Thyroid gland (tissue), 4 donors: ENCODE measurements at regions not wholly inside any gene's neighbourhood (a gene's known extent, or its start where the extent isn't known, plus 50 kb on each side); places are given as distances from the start of the nearest gene placed in this dataset.
"Not testable (repeated sequence)": the region's sequence is repeated elsewhere in the genome, so short reads cannot be mapped to it uniquely, and the experiment has no call there.

Source experiments
- DNase-seq, 2 donors: peaks; one replicate each; pipeline ENCODE4 v3.0.0-alpha.2; 2019
- H3K27ac ChIP-seq, 3 donors: fragments of 200-600 bp; sonication (generic); 1 replicate in 2 of 3; 2 replicates in 1 of 3; pipeline ENCODE4 v1.5.1; 2016 to 2019; ENCODE audit warnings: mild to moderate bottlenecking in 1 of 3, moderate library complexity in 1 of 3
- H3K27me3 ChIP-seq: fragments of 200-600 bp; sonication (generic); one replicate; pipeline ENCODE4 v1.5.1; 2019
- H3K36me3 ChIP-seq, 2 donors: fragments of 200-600 bp; sonication (generic); one replicate each; pipeline ENCODE4 v1.5.1; 2016 to 2019
- H3K4me1 ChIP-seq, 2 donors: fragments of 200-600 bp; sonication (generic); one replicate each; pipeline ENCODE4 v1.5.1; 2017 to 2019
- H3K4me3 ChIP-seq, 3 donors: fragments of 200-600 bp; sonication (generic); replicated peaks in 1 of 3; 1 replicate in 2 of 3; 2 replicates in 1 of 3; pipeline ENCODE4 v1.5.1; 2016; ENCODE audit warnings: mild to moderate bottlenecking in 1 of 3
- H3K9me3 ChIP-seq: fragments of 200-600 bp; sonication (generic); one replicate; pipeline ENCODE4 v1.5.1; 2017
- CTCF ChIP-seq, 6 experiments: fragments of 200-600 bp in 3 of 6; fragments of 450-650 bp in 3 of 6; sonication (generic) in 3 of 6; IDR thresholded peaks; one replicate each; pipeline ENCODE4 v1.5.1; 2016 to 2019; ENCODE audit warnings: antibody characterized with exemption in 6 of 6, mild to moderate bottlenecking in 2 of 6, inconsistent platforms in 1 of 6, moderate library complexity in 1 of 6
- POLR2A ChIP-seq, 2 donors: fragments of 450-650 bp; IDR thresholded peaks; one replicate each; pipeline ENCODE4 v1.6.1; 2017; ENCODE audit warnings: antibody characterized with exemption in 2 of 2, mild to moderate bottlenecking in 2 of 2, moderate library complexity in 1 of 2
- WGBS, 2 donors: methylation state at CpG; one replicate each; pipeline ENCODE4 v1.1.5; 2017; 5-methylcytosine and 5-hydroxymethylcytosine counted together
- intact Hi-C: fragments of 100-400 bp; cut with DNase I; formaldehyde crosslinking; loops from one replicate; pipeline ENCODE4 v1.15.1; 2023

DNA sequence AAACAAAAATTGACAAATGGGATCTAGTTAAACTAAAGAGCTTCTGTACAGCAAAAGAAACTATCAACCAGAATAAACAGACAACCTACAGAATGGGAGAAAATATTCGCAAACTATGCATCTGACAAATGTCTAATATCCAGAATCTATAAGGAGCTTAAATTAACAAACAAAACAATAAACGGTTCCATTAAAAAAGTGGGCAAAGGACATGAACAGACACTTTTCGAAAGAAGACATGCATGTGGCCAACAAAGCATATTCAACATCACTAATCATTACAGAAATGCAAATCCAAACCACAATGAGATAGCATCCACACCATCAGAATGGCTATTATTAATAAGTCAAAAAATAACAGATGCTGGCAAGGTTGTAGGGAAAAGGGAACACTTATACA is 50.5 kb upstream of the MED13L start:
- H3K9me3 ChIP-seq, H3K4me3 ChIP-seq, intact Hi-C loops, H3K4me1 ChIP-seq, H3K27ac ChIP-seq, DNase-seq, H3K27me3 ChIP-seq, H3K36me3 ChIP-seq: not testable (repeated sequence)
- WGBS, 2 donors = 92 to 95% methylated on average over 3 of the region's 3 CpGs

DNA sequence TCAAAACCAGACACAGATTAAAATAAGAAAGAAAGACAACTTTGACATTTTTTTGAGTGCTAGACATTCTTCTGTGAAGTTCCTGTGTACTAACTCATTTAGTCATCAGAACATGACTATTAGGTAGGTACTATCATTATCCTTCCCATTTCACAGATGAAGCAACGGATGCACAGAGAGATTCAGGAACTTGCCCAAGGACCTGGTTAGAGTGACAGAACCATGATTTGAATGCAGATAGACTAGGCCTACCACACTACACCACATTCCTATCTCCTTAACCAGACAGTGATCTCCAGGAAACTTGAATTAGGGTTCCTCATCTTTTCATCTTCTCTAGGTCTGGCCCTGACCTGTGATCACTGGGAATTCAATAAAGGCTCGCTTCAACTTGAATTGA is 54.4 kb upstream of the MED13L start:
- Histone ChIP-seq H3K4me3 (no peak overlapping the region), H3K4me1 (no peaks in the 10 kb centered on the region), H3K27me3 (no peaks in the 10 kb centered on the region), H3K9me3 (no peaks in the 10 kb centered on the region), H3K27ac (no peak overlapping the region), H3K36me3 (no peaks in the 10 kb centered on the region)
- TF ChIP-seq CTCF (IDR thresholded peaks at IDR 0.05) (no peak), POLR2A (IDR thresholded peaks at IDR 0.05) (no peak)
- intact Hi-C loops = no loop called here
- no peak for DNase-seq
- 96% methylated on average over 2 of the region's 2 CpGs for WGBS, 2 donors

DNA sequence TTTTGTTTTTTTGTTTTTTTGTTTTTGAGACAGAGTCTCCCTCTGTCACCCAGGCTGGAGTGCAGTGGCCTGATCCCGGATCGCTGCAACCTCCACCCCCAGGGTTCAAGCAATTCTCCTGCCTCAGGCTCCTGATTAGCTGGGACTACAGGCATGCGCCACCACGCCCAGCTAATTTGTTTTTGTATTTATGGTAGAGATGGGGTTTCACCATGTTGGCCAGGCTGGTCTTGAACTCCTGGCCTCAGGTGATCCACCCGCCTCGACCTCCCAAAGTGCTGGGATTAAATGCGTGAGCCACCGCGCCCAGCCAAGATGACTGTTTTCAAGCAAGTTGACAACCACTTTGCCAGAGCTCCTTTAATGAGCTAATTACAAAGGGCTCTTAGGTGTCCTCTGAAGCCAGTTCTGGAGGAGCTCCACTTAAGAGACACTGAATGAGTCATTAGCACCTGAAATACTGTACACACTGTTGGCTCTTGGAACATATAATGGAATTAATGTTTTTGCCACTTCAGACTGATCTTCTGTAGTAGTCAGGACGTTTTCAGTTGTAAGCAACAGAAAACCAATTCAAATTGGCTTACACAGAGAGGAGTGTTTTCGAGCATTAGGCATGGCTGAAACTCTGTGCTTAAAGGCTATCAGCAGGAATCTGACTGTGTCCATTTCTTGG is 55.4 kb upstream of the MED13L start:
- 76 to 87% methylated on average over 11 of the region's 11 CpGs for WGBS, 2 donors
- intact Hi-C loops = no loop called here

DNA sequence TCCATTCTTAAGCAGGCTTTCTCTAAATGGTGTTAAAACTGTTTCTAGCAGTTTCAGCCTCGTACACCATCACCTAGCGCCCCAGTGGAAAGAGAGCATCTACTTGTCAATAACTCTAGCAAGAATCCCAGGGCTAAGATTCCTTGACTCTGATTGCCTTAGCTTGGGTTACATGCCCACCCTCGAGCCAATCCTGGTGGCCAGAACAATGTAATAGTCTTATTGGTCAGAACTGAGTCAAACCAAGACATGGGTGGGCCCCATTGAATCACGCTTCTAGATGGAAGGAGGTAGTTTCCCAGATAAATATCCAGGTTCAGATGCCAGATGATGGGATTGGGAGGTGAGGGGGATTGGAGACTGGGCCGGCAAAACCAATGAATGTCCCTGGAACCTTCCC is 55.9 kb upstream of the MED13L start:
- 82 to 87% methylated on average over 5 of the region's 5 CpGs for WGBS, 2 donors
- TF ChIP-seq CTCF (IDR thresholded peaks at IDR 0.05) = no peak
- no peak for TF ChIP-seq POLR2A (IDR thresholded peaks at IDR 0.05)
- no peaks in the 10 kb centered on the region for H3K36me3 ChIP-seq
- H3K9me3 ChIP-seq = no peaks in the 10 kb centered on the region
- H3K27ac ChIP-seq = no peak overlapping the region
- no peaks in the 10 kb centered on the region for H3K27me3 ChIP-seq
- DNase-seq = no peak
- intact Hi-C loops = no loop called here
- H3K4me1 ChIP-seq = no peaks in the 10 kb centered on the region
- no peak overlapping the region for H3K4me3 ChIP-seq

More for the DNA sequence above, 55.4 kb upstream of the MED13L start:
- DNase-seq = no peak
- H3K4me3 ChIP-seq = no peak overlapping the region
- no peaks in the 10 kb centered on the region for H3K36me3 ChIP-seq
- TF ChIP-seq CTCF (IDR thresholded peaks at IDR 0.05) (no peak), POLR2A (IDR thresholded peaks at IDR 0.05) (no peak)
- H3K9me3 ChIP-seq = no peaks in the 10 kb centered on the region
- H3K27me3 ChIP-seq = no peaks in the 10 kb centered on the region
- H3K4me1 ChIP-seq = no peaks in the 10 kb centered on the region
- H3K27ac ChIP-seq = no peak overlapping the region

- Histone ChIP-seq H3K36me3 (no peaks in the 10 kb centered on the region), H3K4me1 (peaks cover 4 to 11% of the 10 kb centered on the region in 2 donors), H3K27me3 (no peaks in the 10 kb centered on the region), H3K4me3 (no peak overlapping the region), H3K27ac (no peak overlapping the region), H3K9me3 (no peaks in the 10 kb centered on the region)
- 76 to 85% methylated on average over 9 to 11 of the region's 11 CpGs for WGBS, 2 donors
- TF ChIP-seq CTCF (IDR thresholded peaks at IDR 0.05) (no peak), POLR2A (IDR thresholded peaks at IDR 0.05) (no peak)
- no peak for DNase-seq
- intact Hi-C loops = no loop called here
Measured at GRCh38 chr12:116336542-116337065, 59.1 kb upstream of the MED13L start.
